Breast epithelium (tissue), 4 donors: ENCODE measurements at regions not wholly inside any gene's neighbourhood (a gene's known extent, or its start where the extent isn't known, plus 50 kb on each side); places are given as distances from the start of the nearest gene placed in this dataset.

Experiments used
- DNase-seq, 2 donors: peaks; one replicate each; pipeline ENCODE4 v3.0.0-alpha.2; 2019; ENCODE audit warnings: low spot score in 2 of 2
- H3K27ac ChIP-seq, 2 donors: fragments of 200-600 bp; sonication (generic) in 1 of 2; one replicate each; pipeline ENCODE4 v1.5.1; 2016 to 2019; ENCODE audit warnings: mild to moderate bottlenecking in 1 of 2
- H3K27me3 ChIP-seq, 2 donors: fragments of 200-600 bp; sonication (generic) in 1 of 2; one replicate each; pipeline versions ENCODE4 v1.5.1 to v1.6.0; 2017 to 2019; ENCODE audit warnings: control low read depth in 1 of 2, mild to moderate bottlenecking in 1 of 2
- H3K36me3 ChIP-seq: fragments of 200-600 bp; one replicate; pipeline ENCODE4 v1.5.1; 2019
- H3K4me1 ChIP-seq, 2 donors: fragments of 200-600 bp; sonication (generic); one replicate each; pipeline ENCODE4 v1.5.1; 2016 to 2019; ENCODE audit warnings: control low read depth in 1 of 2
- H3K4me3 ChIP-seq, 3 donors: fragments of 200-600 bp; sonication (generic); 1 replicate in 2 of 3; 2 replicates in 1 of 3; pipeline ENCODE4 v1.5.1; 2016 to 2019; ENCODE audit warnings: mild to moderate bottlenecking in 3 of 3, moderate library complexity in 2 of 3
- H3K9me3 ChIP-seq, 2 donors: fragments of 200-600 bp; sonication (generic) in 1 of 2; one replicate each; pipeline ENCODE4 v1.5.1; 2016 to 2019; ENCODE audit warnings: control low read depth in 1 of 2
- POLR2A ChIP-seq: fragments of 450-650 bp; IDR thresholded peaks from one replicate; pipeline ENCODE4 v1.6.1; 2016; ENCODE audit warnings: antibody characterized with exemption, mild to moderate bottlenecking, moderate library complexity
- POLR2AphosphoS5 ChIP-seq, 3 donors: sonication (generic); formaldehyde crosslinking; IDR thresholded peaks; one replicate each; pipeline ENCODE4 v1.6.1; 2017; ENCODE audit warnings: antibody characterized with exemption in 3 of 3
- intact Hi-C: fragments of 100-400 bp; cut with DNase I; formaldehyde crosslinking; loops from one replicate; pipeline ENCODE4 v1.15.1; 2023; ENCODE audit warnings: low total_unique reads
- TF ChIP-seq, protein P1 (sequence below), 3 donors: fragments of 450-650 bp; IDR thresholded peaks; one replicate each; pipeline ENCODE4 v1.5.1; 2016 to 2017; ENCODE audit warnings: antibody characterized with exemption in 3 of 3, mild to moderate bottlenecking in 3 of 3, moderate library complexity in 3 of 3

GRCh38 chr5:125552486-125552885 lies 806.0 kb upstream of the ZNF608 start:
- intact Hi-C loops = no loop called here
- TF ChIP-seq, protein P1, sequence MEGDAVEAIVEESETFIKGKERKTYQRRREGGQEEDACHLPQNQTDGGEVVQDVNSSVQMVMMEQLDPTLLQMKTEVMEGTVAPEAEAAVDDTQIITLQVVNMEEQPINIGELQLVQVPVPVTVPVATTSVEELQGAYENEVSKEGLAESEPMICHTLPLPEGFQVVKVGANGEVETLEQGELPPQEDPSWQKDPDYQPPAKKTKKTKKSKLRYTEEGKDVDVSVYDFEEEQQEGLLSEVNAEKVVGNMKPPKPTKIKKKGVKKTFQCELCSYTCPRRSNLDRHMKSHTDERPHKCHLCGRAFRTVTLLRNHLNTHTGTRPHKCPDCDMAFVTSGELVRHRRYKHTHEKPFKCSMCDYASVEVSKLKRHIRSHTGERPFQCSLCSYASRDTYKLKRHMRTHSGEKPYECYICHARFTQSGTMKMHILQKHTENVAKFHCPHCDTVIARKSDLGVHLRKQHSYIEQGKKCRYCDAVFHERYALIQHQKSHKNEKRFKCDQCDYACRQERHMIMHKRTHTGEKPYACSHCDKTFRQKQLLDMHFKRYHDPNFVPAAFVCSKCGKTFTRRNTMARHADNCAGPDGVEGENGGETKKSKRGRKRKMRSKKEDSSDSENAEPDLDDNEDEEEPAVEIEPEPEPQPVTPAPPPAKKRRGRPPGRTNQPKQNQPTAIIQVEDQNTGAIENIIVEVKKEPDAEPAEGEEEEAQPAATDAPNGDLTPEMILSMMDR (IDR thresholded peaks at IDR 0.05) = no peak
- TF ChIP-seq POLR2A (no peak), POLR2AphosphoS5 (IDR thresholded peaks at IDR 0.05) (no peak)
- H3K4me3 ChIP-seq = no peak overlapping the region
- DNase-seq = no peak
- no peaks in the 10 kb centered on the region for H3K4me1 ChIP-seq
- H3K27me3 ChIP-seq = no peaks in the 10 kb centered on the region
- no peak overlapping the region for H3K27ac ChIP-seq
- no peaks in the 10 kb centered on the region for H3K9me3 ChIP-seq
- no peaks in the 10 kb centered on the region for H3K36me3 ChIP-seq

DNA sequence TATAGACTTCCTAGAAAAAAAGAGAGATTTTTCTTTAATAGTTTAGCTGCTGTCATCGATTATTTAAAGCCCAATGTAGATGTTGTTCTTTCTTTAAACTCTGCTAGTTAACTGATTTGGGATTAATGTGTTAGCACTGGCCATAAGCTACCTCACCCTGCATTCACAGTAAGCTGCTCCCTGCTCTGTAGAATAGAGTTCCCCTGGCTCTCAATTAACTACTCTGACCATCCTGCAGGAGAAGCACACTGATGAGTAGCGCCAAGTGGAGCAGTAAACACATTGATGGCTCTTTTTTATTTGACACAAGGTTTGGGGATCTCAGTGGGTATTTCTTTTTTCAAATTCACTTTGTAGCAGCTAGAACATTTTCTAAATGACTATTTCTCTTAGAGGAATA lies 807.9 kb upstream of the ZNF608 start:
- Histone ChIP-seq H3K27me3 (no peaks in the 10 kb centered on the region), H3K9me3 (no peaks in the 10 kb centered on the region), H3K36me3 (no peaks in the 10 kb centered on the region), H3K4me1 (no peaks in the 10 kb centered on the region), H3K27ac (no peak overlapping the region), H3K4me3 (no peak overlapping the region)
- intact Hi-C loops = no loop called here
- TF ChIP-seq POLR2A (no peak), POLR2AphosphoS5 (IDR thresholded peaks at IDR 0.05) (no peak)
- TF ChIP-seq, protein P1 (IDR thresholded peaks at IDR 0.05) = no peak
- DNase-seq = no peak

- H3K4me3 ChIP-seq = no peak overlapping the region
- H3K36me3 ChIP-seq = no peaks in the 10 kb centered on the region
- TF ChIP-seq POLR2AphosphoS5 (IDR thresholded peaks at IDR 0.05) (no peak), POLR2A (no peak)
- TF ChIP-seq, protein P1 (IDR thresholded peaks at IDR 0.05) = no peak
- H3K9me3 ChIP-seq = no peaks in the 10 kb centered on the region
- H3K4me1 ChIP-seq = no peaks in the 10 kb centered on the region
- H3K27me3 ChIP-seq = no peaks in the 10 kb centered on the region
- no peak overlapping the region for H3K27ac ChIP-seq
- no peak for DNase-seq
- intact Hi-C loops = no loop called here
These were observed 809.2 kb upstream of the ZNF608 start for GRCh38 chr5:125555591-125555990.

GRCh38 chr5:125558016-125558415 lies 811.6 kb upstream of the ZNF608 start:
- no peak for DNase-seq
- Histone ChIP-seq H3K4me1 (no peaks in the 10 kb centered on the region), H3K36me3 (no peaks in the 10 kb centered on the region), H3K4me3 (no peak overlapping the region), H3K9me3 (no peaks in the 10 kb centered on the region), H3K27me3 (no peaks in the 10 kb centered on the region), H3K27ac (no peak overlapping the region)
- intact Hi-C loops = no loop called here
- no peak for TF ChIP-seq POLR2AphosphoS5 (IDR thresholded peaks at IDR 0.05)
- TF ChIP-seq, protein P1 (IDR thresholded peaks at IDR 0.05) = no peak

DNA sequence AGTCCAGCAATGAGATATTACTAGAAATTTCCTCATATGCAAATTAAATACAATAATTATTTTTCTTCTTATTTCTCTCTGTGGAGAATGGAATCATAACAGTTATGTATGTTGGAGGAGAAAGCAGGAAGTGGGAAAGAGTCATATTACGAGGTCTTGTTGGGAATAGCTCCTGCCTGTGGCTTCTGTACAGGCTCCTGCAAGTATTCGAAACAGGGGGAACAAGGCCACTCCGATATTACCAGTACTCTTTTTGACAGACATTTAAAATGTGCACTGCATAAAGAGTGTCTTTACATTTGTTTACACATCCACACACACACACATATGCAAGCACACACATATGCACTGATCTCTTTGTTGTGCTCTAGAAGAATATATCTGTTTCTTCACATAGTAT lies 812.0 kb upstream of the ZNF608 start:
- intact Hi-C loops = no loop called here
- TF ChIP-seq, protein P1 (IDR thresholded peaks at IDR 0.05) = no peak
- H3K27me3 ChIP-seq = no peaks in the 10 kb centered on the region
- H3K9me3 ChIP-seq = no peaks in the 10 kb centered on the region
- no peaks in the 10 kb centered on the region for H3K4me1 ChIP-seq
- no peak for DNase-seq
- H3K27ac ChIP-seq = no peak overlapping the region
- H3K36me3 ChIP-seq = no peaks in the 10 kb centered on the region
- no peak overlapping the region for H3K4me3 ChIP-seq
